Naive thymus-derived CD8-positive, alpha-beta T cell (primary cell): ENCODE measurements at regions not wholly inside any gene's neighbourhood (a gene's known extent, or its start where the extent isn't known, plus 50 kb on each side); places are given as distances from the start of the nearest gene placed in this dataset.

Source experiments
- ATAC-seq, 2 donors: fragments of 150-1000 bp; cut with Tn5 transposase in 1 of 2; sonication (Bioruptor Pico), chemical (Tn5 transposase) in 1 of 2; 1 replicate in 1 of 2; 2 replicates in 1 of 2; pipeline ENCODE4 v1.10.0; 2021; ENCODE audit warnings: mild to moderate bottlenecking in 2 of 2, moderate library complexity in 2 of 2
- POLR2A ChIA-PET: fragments of 350-600 bp; sonication (Branson Sonifier 250); formaldehyde crosslinking; loops from one replicate; lab custom pipeline; 2021; ENCODE audit warnings: antibody characterized with exemption; lab: Charles Lee
- DNase-seq, 10 donors: peaks; one replicate each; pipeline versions ENCODE4 v3.0.0 to v3.0.0-alpha.2; 2020 to 2022
- H3K27ac Mint-ChIP-seq, 10 donors: one replicate each; pipeline ENCODE4 v1.8.0; 2020 to 2022; ENCODE audit warnings: mild to moderate bottlenecking in 10 of 10, mixed read lengths in 10 of 10, moderate library complexity in 4 of 10, inconsistent platforms in 1 of 10
- H3K27me3 Mint-ChIP-seq, 5 donors: one replicate each; pipeline ENCODE4 v1.8.0; 2021 to 2022; ENCODE audit warnings: mixed read lengths in 5 of 5
- H3K36me3 Mint-ChIP-seq, 3 donors: one replicate each; pipeline ENCODE4 v1.8.0; 2020 to 2022; ENCODE audit warnings: mixed read lengths in 3 of 3, mild to moderate bottlenecking in 2 of 3, inconsistent platforms in 1 of 3
- H3K4me1 Mint-ChIP-seq, 4 donors: one replicate each; pipeline ENCODE4 v1.8.0; 2021 to 2022; ENCODE audit warnings: mixed read lengths in 4 of 4
- H3K4me3 Mint-ChIP-seq, 10 donors: one replicate each; pipeline ENCODE4 v1.8.0; 2020 to 2022; ENCODE audit warnings: mild to moderate bottlenecking in 10 of 10, mixed read lengths in 10 of 10, moderate library complexity in 6 of 10, inconsistent platforms in 1 of 10
- H3K9me3 Mint-ChIP-seq, 9 donors: one replicate each; pipeline ENCODE4 v1.8.0; 2020 to 2022; ENCODE audit warnings: mixed read lengths in 9 of 9, mild to moderate bottlenecking in 3 of 9, inconsistent platforms in 1 of 9, moderate library complexity in 1 of 9

GRCh38 chr10:130885021-130885655 lies 426.4 kb downstream of the TCERG1L start:
- ATAC-seq (no peak), DNase-seq (no peak)
- H3K9me3 Mint-ChIP-seq, result peaks cover 0 to 6% (median 0%) of the 10 kb centered on the region in 9 donors
- no peaks in the 10 kb centered on the region for H3K36me3 Mint-ChIP-seq
- H3K4me1 Mint-ChIP-seq, result peaks cover 0 to 2% (median 0%) of the 10 kb centered on the region in 4 donors
- no peak overlapping the region for H3K27ac Mint-ChIP-seq
- no peak overlapping the region for H3K4me3 Mint-ChIP-seq
- peaks cover 1 to 20% (median 12%) of the 10 kb centered on the region in 5 donors for H3K27me3 Mint-ChIP-seq
- POLR2A ChIA-PET, result no interaction called here

DNA sequence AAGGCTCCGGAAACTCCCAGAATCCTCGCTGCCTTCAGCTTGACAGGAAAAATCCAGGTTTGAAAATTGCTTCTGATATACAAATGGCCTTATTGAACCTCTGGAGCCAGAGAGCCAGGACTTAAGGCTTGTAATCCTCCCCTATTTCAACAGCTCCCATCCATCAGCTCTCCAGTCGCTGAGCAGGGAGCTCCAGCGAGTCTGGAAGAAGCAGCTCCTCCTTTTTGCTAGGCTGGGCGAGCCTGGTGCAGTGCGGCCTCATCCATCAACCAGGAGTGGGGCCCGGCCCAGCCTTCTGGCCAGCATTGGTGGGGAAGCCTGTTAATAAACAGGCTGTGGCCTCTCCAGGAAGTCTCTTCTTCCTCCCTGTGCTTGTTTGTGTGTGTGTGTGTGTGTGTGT lies 424.4 kb downstream of the TCERG1L start:
- Mint-ChIP-seq H3K4me3 (no peak overlapping the region), H3K4me1 (peaks cover 0 to 2% (median 0%) of the 10 kb centered on the region in 4 donors), H3K27me3 (peaks cover 1 to 20% (median 12%) of the 10 kb centered on the region in 5 donors), H3K36me3 (no peaks in the 10 kb centered on the region), H3K27ac (peak overlapping the region in 1 of 10 donors; percentile 77), H3K9me3 (peaks cover 0 to 3% (median 0%) of the 10 kb centered on the region in 9 donors)
- POLR2A ChIA-PET, result no interaction called here
- no peak for ATAC-seq
- DNase-seq, result no peak

DNA sequence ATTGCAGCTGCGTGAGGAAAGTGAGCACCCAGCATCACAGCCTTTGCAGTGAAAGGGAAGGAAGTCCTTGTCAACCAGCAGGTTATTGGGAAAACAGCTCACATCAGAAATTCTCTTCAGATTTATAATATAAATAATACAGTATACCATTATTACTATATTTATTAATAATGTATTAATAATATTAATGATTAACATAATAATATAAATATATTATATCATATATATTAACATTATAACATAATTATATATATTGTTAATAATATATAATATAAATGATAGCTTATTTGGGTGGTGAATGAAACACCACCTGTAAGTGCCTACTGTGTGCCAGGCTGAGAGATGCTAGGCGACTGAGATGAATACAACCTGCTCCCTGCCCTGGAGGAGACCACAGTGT lies 423.0 kb downstream of the TCERG1L start:
- Mint-ChIP-seq H3K27ac (no peak overlapping the region), H3K27me3 (peaks cover 1 to 20% (median 12%) of the 10 kb centered on the region in 5 donors), H3K4me1 (peaks cover 0 to 2% (median 0%) of the 10 kb centered on the region in 4 donors), H3K4me3 (no peak overlapping the region), H3K9me3 (peaks cover 0 to 3% (median 0%) of the 10 kb centered on the region in 9 donors), H3K36me3 (no peaks in the 10 kb centered on the region)
- POLR2A ChIA-PET, result no interaction called here
- ATAC-seq (no peak), DNase-seq (no peak)

GRCh38 chr10:130889240-130889639 lies 422.3 kb downstream of the TCERG1L start:
- no peak for ATAC-seq
- no peak overlapping the region for H3K4me3 Mint-ChIP-seq

DNA sequence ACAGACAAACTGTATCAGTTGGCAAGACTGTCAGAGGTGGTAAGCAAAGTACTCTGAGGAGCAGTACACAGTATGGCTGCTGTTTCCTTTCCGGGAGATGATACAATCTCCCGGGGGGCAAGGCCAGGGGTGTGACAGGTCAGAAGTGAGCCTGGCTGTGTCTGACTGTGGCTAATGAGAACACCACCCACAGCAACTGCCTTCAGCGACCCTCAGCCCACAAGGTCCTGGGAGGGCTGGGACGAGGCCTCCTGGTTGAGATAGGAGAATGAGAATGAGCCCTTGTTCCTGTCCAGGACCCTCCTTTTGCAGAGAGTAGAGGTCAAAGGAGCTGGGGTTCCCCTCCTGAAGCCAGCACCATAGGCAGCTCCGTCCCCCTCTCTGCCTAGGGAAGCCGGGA lies 421.7 kb downstream of the TCERG1L start:
- ATAC-seq (no peak), DNase-seq (no peak)
- Mint-ChIP-seq H3K27me3 (peaks cover 3 to 20% (median 12%) of the 10 kb centered on the region in 5 donors), H3K27ac (no peak overlapping the region), H3K36me3 (no peaks in the 10 kb centered on the region), H3K9me3 (no peaks in the 10 kb centered on the region), H3K4me1 (peaks cover 0 to 2% (median 0%) of the 10 kb centered on the region in 4 donors), H3K4me3 (no peak overlapping the region)
- POLR2A ChIA-PET, result no interaction called here

More at GRCh38 chr10:130889240-130889639, 422.3 kb downstream of the TCERG1L start:
- no peak for DNase-seq
- POLR2A ChIA-PET, result no interaction called here
- Mint-ChIP-seq H3K9me3 (no peaks in the 10 kb centered on the region), H3K4me1 (peaks cover 0 to 2% (median 0%) of the 10 kb centered on the region in 4 donors), H3K27me3 (peaks cover 3 to 20% (median 12%) of the 10 kb centered on the region in 5 donors), H3K36me3 (no peaks in the 10 kb centered on the region), H3K27ac (no peak overlapping the region)

GRCh38 chr10:130891066-130891465 lies 420.5 kb downstream of the TCERG1L start:
- Mint-ChIP-seq H3K27me3 (peaks cover 3 to 18% (median 7%) of the 10 kb centered on the region in 5 donors), H3K36me3 (no peaks in the 10 kb centered on the region), H3K9me3 (no peaks in the 10 kb centered on the region), H3K4me3 (no peak overlapping the region), H3K4me1 (peaks cover 0 to 2% (median 0%) of the 10 kb centered on the region in 4 donors), H3K27ac (no peak overlapping the region)
- DNase-seq (no peak), ATAC-seq (no peak)
- POLR2A ChIA-PET, result no interaction called here

- Mint-ChIP-seq H3K4me3 (no peak overlapping the region), H3K4me1 (no peaks in the 10 kb centered on the region), H3K27me3 (peaks cover 0 to 10% (median 2%) of the 10 kb centered on the region in 5 donors), H3K9me3 (no peaks in the 10 kb centered on the region), H3K36me3 (no peaks in the 10 kb centered on the region), H3K27ac (no peak overlapping the region)
- DNase-seq (no peak), ATAC-seq (no peak)
- POLR2A ChIA-PET, result interaction anchor here (0.7 kb wide), 1 partner anchor 256 kb away, joined by 3 read pairs; no protein-coding TSS in a partner anchor
Observed at GRCh38 chr10:130894471-130894870, 417.1 kb downstream of the TCERG1L start.

DNA sequence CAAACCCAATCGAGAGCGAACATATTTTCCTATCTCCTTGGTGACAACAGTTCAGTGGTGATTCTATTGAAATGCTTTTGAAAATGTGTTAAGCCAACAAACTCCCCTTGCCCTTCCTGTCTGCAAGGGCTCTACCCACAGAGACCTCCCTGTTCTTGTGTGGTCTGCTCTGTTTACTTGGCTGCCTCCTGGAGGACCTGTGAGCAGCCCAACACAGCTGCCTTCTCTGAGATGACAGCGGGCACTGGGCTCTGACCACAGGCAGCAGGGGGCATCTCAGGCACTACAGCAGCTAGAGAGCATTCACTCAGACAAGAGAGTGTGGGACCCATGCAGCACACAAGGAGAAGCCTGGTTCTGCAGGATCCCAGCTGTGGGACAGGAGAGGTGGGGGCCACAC lies 416.4 kb downstream of the TCERG1L start:
- Mint-ChIP-seq H3K4me3 (no peak overlapping the region), H3K9me3 (no peaks in the 10 kb centered on the region), H3K27me3 (peaks cover 0 to 10% (median 2%) of the 10 kb centered on the region in 5 donors), H3K36me3 (no peaks in the 10 kb centered on the region), H3K4me1 (peaks cover 0 to 1% (median 0%) of the 10 kb centered on the region in 4 donors), H3K27ac (no peak overlapping the region)
- POLR2A ChIA-PET, result no interaction called here
- no peak for ATAC-seq
- no peak for DNase-seq

GRCh38 chr10:130897815-130898214 lies 413.7 kb downstream of the TCERG1L start:
- POLR2A ChIA-PET, result no interaction called here
- H3K27ac Mint-ChIP-seq, result no peak overlapping the region
- H3K9me3 Mint-ChIP-seq, result no peaks in the 10 kb centered on the region
- H3K4me1 Mint-ChIP-seq, result peaks cover 0 to 1% (median 0%) of the 10 kb centered on the region in 4 donors
- no peak for DNase-seq
- no peaks in the 10 kb centered on the region for H3K36me3 Mint-ChIP-seq
- ATAC-seq, result no peak
- H3K27me3 Mint-ChIP-seq, result peaks cover 0 to 10% (median 2%) of the 10 kb centered on the region in 5 donors
- H3K4me3 Mint-ChIP-seq, result no peak overlapping the region

- Mint-ChIP-seq H3K4me3 (no peak overlapping the region), H3K27ac (no peak overlapping the region), H3K36me3 (no peaks in the 10 kb centered on the region), H3K4me1 (peaks cover 0 to 1% (median 0%) of the 10 kb centered on the region in 4 donors), H3K9me3 (no peaks in the 10 kb centered on the region), H3K27me3 (peaks cover 0 to 10% (median 2%) of the 10 kb centered on the region in 5 donors)
- DNase-seq, result no peak
- POLR2A ChIA-PET, result no interaction called here
- no peak for ATAC-seq
Observed at GRCh38 chr10:130898381-130898780, 413.1 kb downstream of the TCERG1L start.

DNA sequence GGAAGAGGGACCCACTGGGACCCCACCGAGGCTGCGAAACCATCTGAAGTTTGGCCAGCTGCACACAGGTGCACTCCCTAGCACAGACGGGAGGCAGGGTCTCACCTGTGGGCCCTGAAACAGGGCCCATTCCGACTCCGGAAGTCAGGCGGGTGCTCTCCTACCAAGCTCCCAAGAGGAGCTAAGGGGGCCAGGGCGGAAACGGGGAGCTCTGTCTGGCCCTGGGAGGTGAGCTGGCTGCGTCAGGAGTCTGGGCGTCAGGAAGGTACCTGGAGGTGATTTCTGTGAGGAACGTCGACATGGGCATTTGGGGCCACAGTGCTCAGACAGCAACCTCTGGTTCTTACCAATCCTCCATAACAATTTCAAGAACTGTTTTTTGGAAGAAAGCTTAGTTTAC lies 411.7 kb downstream of the TCERG1L start:
- Mint-ChIP-seq H3K4me1 (peaks cover 0 to 1% (median 0%) of the 10 kb centered on the region in 4 donors), H3K27me3 (peaks cover 0 to 10% (median 0%) of the 10 kb centered on the region in 5 donors), H3K4me3 (no peak overlapping the region), H3K36me3 (no peaks in the 10 kb centered on the region), H3K27ac (no peak overlapping the region), H3K9me3 (no peaks in the 10 kb centered on the region)
- ATAC-seq, result no peak
- POLR2A ChIA-PET, result no interaction called here
- no peak for DNase-seq

GRCh38 chr10:130900441-130901160 lies 410.9 kb downstream of the TCERG1L start:
- ATAC-seq (no peak), DNase-seq (no peak)
- POLR2A ChIA-PET, result no interaction called here
- H3K4me1 Mint-ChIP-seq, result peaks cover 0 to 1% (median 0%) of the 10 kb centered on the region in 4 donors
- peaks cover 0 to 3% (median 0%) of the 10 kb centered on the region in 5 donors for H3K27me3 Mint-ChIP-seq
- no peak overlapping the region for H3K27ac Mint-ChIP-seq
- no peak overlapping the region for H3K4me3 Mint-ChIP-seq
- H3K9me3 Mint-ChIP-seq, result no peaks in the 10 kb centered on the region
- H3K36me3 Mint-ChIP-seq, result no peaks in the 10 kb centered on the region
